Stomach (tissue), 4 donors: ENCODE measurements at regions not wholly inside any gene's neighbourhood (a gene's known extent, or its start where the extent isn't known, plus 50 kb on each side); places are given as distances from the start of the nearest gene placed in this dataset.

ENCODE experiments used
- EP300 ChIP-seq: sonication (generic); formaldehyde crosslinking; IDR thresholded peaks from one replicate; pipeline ENCODE4 v1.6.1; 2017; ENCODE audit warnings: antibody characterized with exemption
- POLR2AphosphoS5 ChIP-seq, 3 donors: sonication (generic); formaldehyde crosslinking; IDR thresholded peaks; one replicate each; pipeline ENCODE4 v1.6.1; 2016; ENCODE audit warnings: antibody characterized with exemption in 3 of 3
- TF ChIP-seq, protein P1 (sequence below), 7 experiments: fragments of 450-650 bp in 4 of 7; fragments of 200-600 bp in 3 of 7; sonication (generic) in 3 of 7; IDR thresholded peaks; one replicate each; pipeline ENCODE4 v1.5.1; 2016 to 2019; ENCODE audit warnings: antibody characterized with exemption in 7 of 7, control low read depth in 2 of 7, mild to moderate bottlenecking in 1 of 7

GRCh38 chr20:48483334-48484066, 344.3 kb downstream of the PREX1 start:
- TF ChIP-seq, protein P1, sequence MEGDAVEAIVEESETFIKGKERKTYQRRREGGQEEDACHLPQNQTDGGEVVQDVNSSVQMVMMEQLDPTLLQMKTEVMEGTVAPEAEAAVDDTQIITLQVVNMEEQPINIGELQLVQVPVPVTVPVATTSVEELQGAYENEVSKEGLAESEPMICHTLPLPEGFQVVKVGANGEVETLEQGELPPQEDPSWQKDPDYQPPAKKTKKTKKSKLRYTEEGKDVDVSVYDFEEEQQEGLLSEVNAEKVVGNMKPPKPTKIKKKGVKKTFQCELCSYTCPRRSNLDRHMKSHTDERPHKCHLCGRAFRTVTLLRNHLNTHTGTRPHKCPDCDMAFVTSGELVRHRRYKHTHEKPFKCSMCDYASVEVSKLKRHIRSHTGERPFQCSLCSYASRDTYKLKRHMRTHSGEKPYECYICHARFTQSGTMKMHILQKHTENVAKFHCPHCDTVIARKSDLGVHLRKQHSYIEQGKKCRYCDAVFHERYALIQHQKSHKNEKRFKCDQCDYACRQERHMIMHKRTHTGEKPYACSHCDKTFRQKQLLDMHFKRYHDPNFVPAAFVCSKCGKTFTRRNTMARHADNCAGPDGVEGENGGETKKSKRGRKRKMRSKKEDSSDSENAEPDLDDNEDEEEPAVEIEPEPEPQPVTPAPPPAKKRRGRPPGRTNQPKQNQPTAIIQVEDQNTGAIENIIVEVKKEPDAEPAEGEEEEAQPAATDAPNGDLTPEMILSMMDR (IDR thresholded peaks at IDR 0.05): no peak
- TF ChIP-seq POLR2AphosphoS5 (IDR thresholded peaks at IDR 0.05) (no peak), EP300 (no peak)
